Panc1 (cell line): ENCODE measurements at regions not wholly inside any gene's neighbourhood (a gene's known extent, or its start where the extent isn't known, plus 50 kb on each side); places are given as distances from the start of the nearest gene placed in this dataset.

Experiments
- POLR2AphosphoS5 ChIP-seq: IDR thresholded peaks from 2 replicates; pipeline ENCODE4 v1.6.1; 2012; ENCODE audit warnings: mild to moderate bottlenecking, low read depth, low read length, moderate library complexity
- TF ChIP-seq, protein P1 (sequence below): fragments of 450-650 bp; IDR thresholded peaks from 2 replicates; pipeline ENCODE4 v1.5.1; 2017; ENCODE audit warnings: mild to moderate bottlenecking

DNA sequence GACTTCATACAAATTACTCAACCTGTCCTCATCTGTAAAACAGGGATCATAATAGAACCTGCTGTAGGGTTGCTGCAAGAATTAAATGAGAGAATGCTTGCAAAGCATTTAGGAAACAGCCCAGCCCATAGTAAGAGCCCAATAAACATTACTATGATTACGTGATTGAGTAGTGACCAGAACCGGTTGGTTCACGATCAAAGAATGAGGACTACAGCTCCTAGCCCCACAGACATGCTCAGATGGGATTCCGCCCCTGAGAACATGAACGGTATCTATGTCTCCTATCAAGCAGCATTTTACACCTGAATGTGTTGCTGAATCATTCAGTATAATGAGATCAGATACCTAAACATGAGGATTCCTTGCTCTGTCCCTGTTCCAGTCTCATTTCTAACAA lies 104.8 kb upstream of the ZNF648 start:
- TF ChIP-seq, protein P1, sequence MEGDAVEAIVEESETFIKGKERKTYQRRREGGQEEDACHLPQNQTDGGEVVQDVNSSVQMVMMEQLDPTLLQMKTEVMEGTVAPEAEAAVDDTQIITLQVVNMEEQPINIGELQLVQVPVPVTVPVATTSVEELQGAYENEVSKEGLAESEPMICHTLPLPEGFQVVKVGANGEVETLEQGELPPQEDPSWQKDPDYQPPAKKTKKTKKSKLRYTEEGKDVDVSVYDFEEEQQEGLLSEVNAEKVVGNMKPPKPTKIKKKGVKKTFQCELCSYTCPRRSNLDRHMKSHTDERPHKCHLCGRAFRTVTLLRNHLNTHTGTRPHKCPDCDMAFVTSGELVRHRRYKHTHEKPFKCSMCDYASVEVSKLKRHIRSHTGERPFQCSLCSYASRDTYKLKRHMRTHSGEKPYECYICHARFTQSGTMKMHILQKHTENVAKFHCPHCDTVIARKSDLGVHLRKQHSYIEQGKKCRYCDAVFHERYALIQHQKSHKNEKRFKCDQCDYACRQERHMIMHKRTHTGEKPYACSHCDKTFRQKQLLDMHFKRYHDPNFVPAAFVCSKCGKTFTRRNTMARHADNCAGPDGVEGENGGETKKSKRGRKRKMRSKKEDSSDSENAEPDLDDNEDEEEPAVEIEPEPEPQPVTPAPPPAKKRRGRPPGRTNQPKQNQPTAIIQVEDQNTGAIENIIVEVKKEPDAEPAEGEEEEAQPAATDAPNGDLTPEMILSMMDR, result no peak
- no peak for TF ChIP-seq POLR2AphosphoS5
